ENCODE measurements at regions not wholly inside any gene's neighbourhood (a gene's known extent, or its start where the extent isn't known, plus 50 kb on each side); places are given as distances from the start of the nearest gene placed in this dataset.

- TF ChIP-seq EZH2phosphoT487 (IDR thresholded peaks at IDR 0.05; ENCODE audit: borderline replicate concordance, low read length), result no peak
- no peak for TF ChIP-seq CTCF (IDR thresholded peaks at IDR 0.05; ENCODE audit: low read depth, low read length, poor library complexity, severe bottlenecking)
- Histone ChIP-seq H3K9me2 (replicated peaks; ENCODE audit: control insufficient read depth, low read length) (no peaks in the 10 kb centered on the region), H3K9me3 (ENCODE audit: control insufficient read depth, insufficient read depth, low read length) (no peaks in the 10 kb centered on the region), H3K27me3 (ENCODE audit: control insufficient read depth, low read length) (peaks cover 13% of the 10 kb centered on the region), H3F3A (ENCODE audit: control insufficient read depth, insufficient read depth) (no peaks in the 10 kb centered on the region), H4K20me1 (ENCODE audit: control insufficient read depth, insufficient read depth, low read depth, low read length) (no peaks in the 10 kb centered on the region), H3K36me3 (ENCODE audit: control insufficient read depth, low read length) (no peaks in the 10 kb centered on the region), H3K4me3 (ENCODE audit: low read length) (no peak overlapping the region), H3K27ac (ENCODE audit: low read depth, low read length) (no peak overlapping the region), H3K4me1 (ENCODE audit: control insufficient read depth, low read length) (no peaks in the 10 kb centered on the region), H3K4me2 (ENCODE audit: low read length) (no peak overlapping the region), H3K79me2 (ENCODE audit: control insufficient read depth, low read length) (no peaks in the 10 kb centered on the region)
Measured at GRCh38 chr6:41437604-41438003, 102.2 kb downstream of the NCR2 start.

- no peaks in the 10 kb centered on the region for H3K4me1 ChIP-seq (ENCODE audit: control insufficient read depth, low read length)
Measured at GRCh38 chr6:41438746-41439145, 103.3 kb downstream of the NCR2 start.

GRCh38 chr6:41439524-41440418 is 104.4 kb downstream of the NCR2 start:
- Histone ChIP-seq H3K4me2 (ENCODE audit: low read length) (no peak overlapping the region), H3K4me3 (ENCODE audit: low read length) (no peak overlapping the region), H3K9me3 (ENCODE audit: control insufficient read depth, insufficient read depth, low read length) (no peaks in the 10 kb centered on the region), H4K20me1 (ENCODE audit: control insufficient read depth, insufficient read depth, low read depth, low read length) (no peaks in the 10 kb centered on the region), H3K9me2 (replicated peaks; ENCODE audit: control insufficient read depth, low read length) (no peaks in the 10 kb centered on the region), H3F3A (ENCODE audit: control insufficient read depth, insufficient read depth) (no peaks in the 10 kb centered on the region), H3K27me3 (ENCODE audit: control insufficient read depth, low read length) (peaks cover 27% of the 10 kb centered on the region), H3K79me2 (ENCODE audit: control insufficient read depth, low read length) (no peaks in the 10 kb centered on the region), H3K4me1 (ENCODE audit: control insufficient read depth, low read length) (no peaks in the 10 kb centered on the region), H3K36me3 (ENCODE audit: control insufficient read depth, low read length) (no peaks in the 10 kb centered on the region), H3K27ac (ENCODE audit: low read depth, low read length) (no peak overlapping the region)
- TF ChIP-seq CTCF (IDR thresholded peaks at IDR 0.05; ENCODE audit: low read depth, low read length, poor library complexity, severe bottlenecking), result no peak
- no peak for TF ChIP-seq EZH2phosphoT487 (IDR thresholded peaks at IDR 0.05; ENCODE audit: borderline replicate concordance, low read length)

More at GRCh38 chr6:41438746-41439145, 103.3 kb downstream of the NCR2 start:
- H3K9me2 ChIP-seq (replicated peaks; ENCODE audit: control insufficient read depth, low read length), result no peaks in the 10 kb centered on the region
- no peak overlapping the region for H3K27ac ChIP-seq (ENCODE audit: low read depth, low read length)
- H3F3A ChIP-seq (ENCODE audit: control insufficient read depth, insufficient read depth), result no peaks in the 10 kb centered on the region
- no peaks in the 10 kb centered on the region for H3K9me3 ChIP-seq (ENCODE audit: control insufficient read depth, insufficient read depth, low read length)
- H3K4me2 ChIP-seq (ENCODE audit: low read length), result no peak overlapping the region
- no peaks in the 10 kb centered on the region for H4K20me1 ChIP-seq (ENCODE audit: control insufficient read depth, insufficient read depth, low read depth, low read length)
- peaks cover 18% of the 10 kb centered on the region for H3K27me3 ChIP-seq (ENCODE audit: control insufficient read depth, low read length)
- H3K4me3 ChIP-seq (ENCODE audit: low read length), result no peak overlapping the region
- H3K79me2 ChIP-seq (ENCODE audit: control insufficient read depth, low read length), result no peaks in the 10 kb centered on the region
- no peaks in the 10 kb centered on the region for H3K36me3 ChIP-seq (ENCODE audit: control insufficient read depth, low read length)
- TF ChIP-seq CTCF (IDR thresholded peaks at IDR 0.05; ENCODE audit: low read depth, low read length, poor library complexity, severe bottlenecking), result no peak
- no peak for TF ChIP-seq EZH2phosphoT487 (IDR thresholded peaks at IDR 0.05; ENCODE audit: borderline replicate concordance, low read length)

Measured in DOHH2 (cell line).